ENCODE measurements at regions not wholly inside any gene's neighbourhood (a gene's known extent, or its start where the extent isn't known, plus 50 kb on each side); places are given as distances from the start of the nearest gene placed in this dataset.

DNA sequence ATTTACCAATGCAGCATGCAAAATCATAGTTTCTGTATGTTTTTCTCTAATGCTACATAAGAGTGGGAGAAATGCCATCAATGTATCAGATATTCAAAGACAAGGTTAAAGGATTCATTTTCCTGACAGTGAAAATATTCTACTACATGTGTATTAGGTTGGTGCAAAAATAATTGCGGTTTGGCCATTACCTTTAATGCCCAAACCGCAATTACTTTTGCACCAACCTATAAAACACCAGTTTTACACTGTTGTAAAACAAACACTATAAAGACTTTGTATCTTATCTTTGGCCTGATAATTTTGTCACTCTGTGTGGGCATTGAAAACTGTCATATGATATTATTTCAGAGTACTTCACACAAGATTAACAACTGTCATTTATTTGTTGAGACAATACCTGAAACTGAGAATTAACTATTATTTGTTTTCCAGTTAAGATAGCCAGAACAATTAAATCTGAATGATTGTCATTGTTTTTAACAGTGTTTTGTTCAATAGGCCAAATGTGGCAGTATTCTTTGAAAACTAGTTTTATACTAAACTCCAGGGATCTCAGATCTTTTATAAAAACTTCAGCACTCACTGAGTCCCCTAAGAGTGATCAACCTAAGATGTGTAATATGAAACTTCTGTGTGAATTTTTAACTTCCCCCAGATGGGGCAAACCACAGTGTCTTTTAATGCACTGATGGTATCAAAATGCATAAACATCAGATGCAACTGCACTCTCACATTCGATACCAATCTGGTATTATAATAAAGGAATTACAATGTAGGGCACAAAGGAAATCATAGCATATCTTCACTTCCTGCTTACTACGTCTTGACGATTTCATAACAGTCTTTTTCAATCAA lies 53.8 kb upstream of the FBN2 start:
- no peak for DNase-seq (ENCODE audit: low read depth, low spot score)

DNA sequence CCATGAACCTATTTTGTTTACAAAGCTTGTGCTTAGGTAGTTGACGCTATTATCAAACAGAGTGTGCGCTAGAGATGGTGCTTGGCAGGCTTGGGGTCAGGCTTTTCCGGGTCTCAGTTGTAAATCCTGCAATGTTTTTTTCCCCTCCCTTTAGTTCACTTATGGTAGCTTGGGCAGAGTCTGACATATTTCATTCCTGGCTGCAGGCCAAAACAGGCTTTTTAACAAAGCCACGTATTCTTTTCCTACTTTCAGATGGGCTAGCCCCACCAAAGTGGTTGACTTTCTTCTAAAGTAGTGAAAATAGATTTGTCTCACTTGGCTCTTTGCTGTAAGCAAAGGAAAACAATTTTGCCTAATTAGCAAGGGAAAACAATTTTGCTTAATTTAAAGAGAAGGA lies 58.0 kb upstream of the FBN2 start:
- peak; percentile 63 for DNase-seq (ENCODE audit: low read depth, low spot score)

DNA sequence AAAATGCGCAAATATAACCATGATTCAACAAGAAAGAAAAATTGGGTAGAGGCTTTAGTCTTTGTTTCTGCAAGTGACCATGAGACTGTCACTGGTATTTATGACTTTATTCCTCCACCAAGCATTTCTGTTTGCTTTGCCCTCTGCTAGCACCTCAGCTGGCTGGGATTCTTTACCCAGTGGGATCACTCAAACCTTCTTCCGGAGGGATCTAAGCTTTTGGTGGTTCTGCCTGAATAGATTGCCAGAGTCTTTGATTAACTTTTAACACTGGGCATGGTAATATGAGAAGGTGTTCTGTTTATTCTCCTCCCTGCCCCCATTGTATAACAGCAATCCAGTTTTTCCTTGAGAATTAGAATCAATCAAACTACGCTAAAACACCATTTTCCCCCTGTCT lies 59.1 kb upstream of the FBN2 start:
- no peak for DNase-seq (ENCODE audit: low read depth, low spot score)

DNA sequence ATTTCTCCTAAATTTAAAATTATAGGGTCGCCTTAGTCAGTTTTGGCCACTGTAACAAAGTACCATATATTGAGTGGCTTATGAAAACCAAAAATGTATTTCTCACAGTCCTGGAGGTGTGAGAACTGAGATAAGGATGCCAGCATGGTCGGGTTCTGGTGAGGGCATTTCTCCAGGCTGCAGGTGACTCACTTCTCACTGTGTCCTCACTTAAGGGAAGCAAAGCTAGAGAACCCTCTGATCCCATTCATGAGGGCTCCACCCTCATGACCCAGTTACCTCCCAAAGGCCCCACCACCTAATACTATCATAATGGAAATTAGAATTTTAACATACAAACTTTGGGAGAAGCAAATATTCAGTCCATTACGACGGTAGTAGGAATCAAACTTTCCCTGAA lies 75.1 kb upstream of the FBN2 start:
- DNase-seq (ENCODE audit: low read depth, low spot score): no peak

DNA sequence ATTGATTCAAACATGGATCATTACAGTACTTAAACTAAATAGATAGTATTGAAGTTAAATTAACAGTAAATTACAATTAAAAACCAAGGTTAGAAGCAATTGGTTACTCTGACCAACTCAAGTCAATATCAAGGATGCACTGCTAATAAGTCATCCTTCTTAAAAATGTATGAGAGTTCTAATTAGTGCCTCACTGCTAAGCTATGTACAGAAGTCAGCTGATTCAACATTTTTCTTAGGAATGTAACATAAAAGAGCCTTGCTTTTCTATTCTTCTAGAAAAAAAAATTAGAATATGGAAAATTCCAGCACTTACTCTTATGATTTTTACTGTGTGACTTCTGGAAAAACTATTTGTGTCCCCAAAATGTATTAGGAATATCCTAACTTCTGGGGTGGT lies 75.7 kb upstream of the FBN2 start:
- peak; percentile 9 for DNase-seq (ENCODE audit: low read depth, low spot score)

DNA sequence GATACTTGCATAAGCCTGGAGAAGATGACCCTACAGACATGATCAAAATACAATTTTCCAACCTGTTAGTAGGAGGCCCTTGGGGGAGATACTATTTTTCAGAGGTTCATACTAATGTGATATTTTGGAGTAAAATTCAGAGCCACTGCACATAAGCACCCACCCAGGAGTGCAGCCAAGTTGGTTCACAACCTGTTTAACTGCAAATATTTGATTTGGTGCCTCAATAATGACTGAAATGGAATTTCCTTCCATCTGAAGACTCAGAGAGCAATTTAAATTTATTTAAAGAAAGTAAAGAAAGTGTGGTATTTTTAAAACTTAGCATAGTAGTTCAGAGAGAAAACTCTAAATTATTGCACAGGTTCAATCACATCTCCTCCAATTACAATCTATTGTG lies 77.5 kb upstream of the FBN2 start:
- DNase-seq (ENCODE audit: low read depth, low spot score): no peak

DNA sequence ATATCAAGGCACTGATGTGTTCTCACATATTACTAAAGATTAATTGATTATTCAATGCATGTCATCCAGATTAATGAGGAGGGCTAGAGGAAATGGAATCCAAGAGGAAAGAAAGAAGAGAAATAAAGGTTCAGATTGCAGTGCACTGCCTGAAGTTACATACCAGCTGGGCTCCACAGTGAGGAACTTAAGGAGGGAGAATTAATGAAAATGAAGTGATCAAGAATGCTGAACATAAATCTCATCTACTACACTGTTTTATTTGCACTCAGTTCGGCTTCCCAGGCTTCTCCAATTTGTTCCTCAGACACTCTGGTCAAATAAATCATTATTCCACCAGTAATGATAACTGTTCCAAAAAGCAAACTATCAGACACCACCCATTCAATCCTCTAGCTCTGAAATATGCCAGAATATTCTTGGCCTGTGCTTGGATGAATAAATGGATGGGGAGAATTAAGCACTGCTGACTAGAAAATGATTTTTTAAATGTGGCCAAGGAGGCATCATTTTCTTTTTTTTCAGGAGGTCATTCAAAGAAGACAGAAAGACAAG lies 88.6 kb upstream of the FBN2 start:
- no peak for DNase-seq (ENCODE audit: low read depth, low spot score)

DNA sequence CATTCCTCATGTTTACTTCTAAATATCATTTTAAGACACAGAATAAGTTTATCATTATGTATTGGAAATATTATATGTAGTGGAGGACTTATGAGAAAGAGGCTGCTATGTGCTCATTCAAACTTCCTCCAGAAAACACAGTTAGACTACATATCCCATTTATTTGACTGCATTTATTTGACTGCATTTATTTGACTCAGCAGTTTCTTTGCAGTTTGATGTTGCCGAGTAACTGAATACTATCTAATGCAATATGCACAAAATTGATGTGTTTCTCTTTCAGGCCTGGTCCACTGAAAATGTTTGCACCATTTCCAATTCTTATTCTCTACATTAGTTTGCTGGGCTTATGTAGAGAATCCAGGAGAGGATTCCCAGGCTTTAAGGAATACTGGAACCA lies 89.9 kb upstream of the FBN2 start:
- no peak for DNase-seq (ENCODE audit: low read depth, low spot score)

DNA sequence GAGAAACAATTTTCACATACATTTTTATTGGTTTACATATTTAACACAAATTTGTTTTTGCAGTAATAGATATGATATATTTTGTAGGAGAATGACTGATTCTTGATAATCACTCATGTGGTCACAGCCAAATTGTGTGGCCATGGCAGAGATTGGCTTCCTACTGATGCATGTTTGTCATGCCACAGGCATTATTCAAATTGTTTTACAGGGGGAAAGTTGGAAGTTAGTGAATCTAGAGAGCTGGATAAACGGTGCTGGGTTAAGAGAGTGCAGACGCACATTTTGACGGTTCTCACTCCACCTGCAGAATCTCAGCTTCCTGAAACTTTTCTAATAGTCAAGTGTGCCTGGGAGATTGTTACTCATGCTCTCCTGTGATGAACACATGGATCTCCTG lies 91.1 kb upstream of the FBN2 start:
- DNase-seq (ENCODE audit: low read depth, low spot score): peak; percentile 66

DNA sequence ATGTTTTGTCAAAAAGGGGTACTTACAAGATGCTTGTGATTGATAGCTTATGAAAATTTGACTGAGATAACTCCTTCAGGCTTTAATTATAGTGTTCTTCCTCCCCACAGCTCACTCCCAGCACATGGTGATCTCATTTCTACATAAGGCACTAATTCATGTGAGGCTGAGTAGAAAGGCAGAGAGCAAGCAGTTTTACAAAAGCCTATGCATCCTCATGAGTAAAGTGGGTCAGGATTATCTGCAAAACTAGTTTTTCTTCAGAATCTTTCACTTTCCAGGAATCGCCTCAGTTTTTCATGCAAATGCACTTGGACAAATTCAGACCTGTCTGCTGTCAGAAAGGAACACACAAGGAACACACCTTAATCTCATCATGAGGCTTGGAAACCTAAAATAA lies 92.1 kb upstream of the FBN2 start:
- no peak for DNase-seq (ENCODE audit: low read depth, low spot score)

DNA sequence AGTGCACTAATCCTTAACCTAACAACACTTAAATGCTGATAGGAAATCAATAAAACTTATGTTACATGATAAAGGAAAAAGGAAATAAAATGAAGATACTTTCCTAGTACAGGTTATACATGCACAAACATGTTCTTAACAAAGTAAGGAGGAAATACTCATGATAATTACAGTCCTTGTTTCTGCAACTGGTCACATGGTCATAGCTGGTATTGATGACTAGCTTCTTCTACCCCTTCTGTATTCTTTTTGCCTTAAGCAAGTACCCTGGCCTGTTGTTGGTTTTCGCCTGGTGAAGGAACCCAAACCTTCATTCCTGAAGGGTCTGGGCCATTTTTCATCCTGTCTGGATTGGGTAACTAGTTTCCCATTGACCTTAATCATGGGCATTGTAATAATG lies 93.7 kb upstream of the FBN2 start:
- no peak for DNase-seq (ENCODE audit: low read depth, low spot score)

DNA sequence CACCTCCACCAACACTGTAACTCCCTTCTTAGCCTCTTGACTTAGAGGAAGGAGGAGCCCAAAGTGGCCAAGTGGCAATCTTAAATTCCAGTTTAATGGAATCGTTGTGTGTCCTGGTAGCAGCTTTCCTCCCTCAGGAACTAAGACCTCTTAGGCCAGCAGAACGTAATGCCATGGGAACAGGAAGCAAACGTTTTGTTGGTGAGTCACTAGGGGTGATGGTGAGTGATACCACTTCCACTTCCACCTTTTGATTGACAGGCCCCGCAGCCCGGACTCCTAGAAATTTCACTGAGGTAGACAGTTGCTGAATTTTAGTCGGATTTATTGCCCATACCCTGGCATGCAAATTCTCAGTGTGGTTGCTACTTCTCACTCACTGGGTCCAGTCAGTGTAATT lies 94.2 kb upstream of the FBN2 start:
- DNase-seq (ENCODE audit: low read depth, low spot score): no peak

DNA sequence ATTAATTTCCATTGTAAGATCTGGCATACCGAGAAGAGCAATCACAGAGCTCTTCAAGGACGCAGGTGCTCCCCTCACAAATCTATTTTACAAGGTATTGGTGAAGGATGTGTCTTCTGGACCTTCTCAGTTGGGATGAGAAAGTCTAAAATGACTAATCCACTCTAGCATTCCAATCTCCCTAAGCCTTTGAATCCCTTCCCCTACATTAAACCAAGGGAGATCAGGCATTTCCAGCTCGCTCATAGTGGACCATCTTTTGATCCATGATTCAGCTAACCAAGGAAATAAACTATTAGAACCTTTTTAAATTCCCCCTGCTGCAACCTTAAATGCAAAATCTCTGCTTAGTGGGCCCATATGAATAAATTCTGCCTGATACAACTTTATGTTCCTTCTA lies 95.9 kb upstream of the FBN2 start:
- no peak for DNase-seq (ENCODE audit: low read depth, low spot score)

DNA sequence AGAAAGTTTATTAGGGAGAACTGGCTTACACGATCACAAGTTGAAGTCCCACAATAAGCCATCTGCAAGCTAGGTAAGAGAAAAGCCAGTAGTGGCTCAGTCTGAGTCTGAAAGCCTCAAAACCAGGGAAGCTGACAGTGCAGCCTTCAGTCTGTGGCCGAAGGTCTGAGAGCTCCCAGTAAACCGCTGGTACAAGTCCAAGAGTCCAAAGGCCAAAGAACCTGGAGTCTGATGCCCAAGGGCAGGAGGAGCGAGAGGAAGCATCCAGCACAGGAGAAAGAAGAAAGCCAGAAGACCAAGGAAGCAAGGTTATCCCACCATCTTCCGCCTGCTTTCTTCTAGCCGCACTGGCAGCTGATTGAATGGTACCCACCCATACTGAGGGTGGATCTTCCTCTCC lies 97.3 kb upstream of the FBN2 start:
- no peak for DNase-seq (ENCODE audit: low read depth, low spot score)

DNA sequence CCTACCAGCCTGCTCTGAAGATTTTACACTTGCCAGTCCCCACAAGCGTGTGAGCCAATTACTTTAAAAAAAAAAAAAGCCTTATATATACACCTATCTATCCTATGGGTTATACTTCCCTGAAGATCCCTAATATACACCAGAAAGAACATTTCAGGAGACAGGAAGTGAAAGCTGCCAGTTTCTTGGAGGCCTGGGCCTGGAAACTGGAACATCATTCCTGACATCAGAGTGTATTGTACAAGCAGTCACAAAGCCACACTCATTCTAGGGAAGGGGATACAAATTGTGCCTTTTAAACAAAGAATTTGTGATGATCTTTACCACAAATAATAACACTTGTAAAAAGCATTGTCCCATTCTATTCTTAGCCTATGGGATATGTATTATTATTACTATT lies 98.3 kb upstream of the FBN2 start:
- DNase-seq (ENCODE audit: low read depth, low spot score): no peak

DNA sequence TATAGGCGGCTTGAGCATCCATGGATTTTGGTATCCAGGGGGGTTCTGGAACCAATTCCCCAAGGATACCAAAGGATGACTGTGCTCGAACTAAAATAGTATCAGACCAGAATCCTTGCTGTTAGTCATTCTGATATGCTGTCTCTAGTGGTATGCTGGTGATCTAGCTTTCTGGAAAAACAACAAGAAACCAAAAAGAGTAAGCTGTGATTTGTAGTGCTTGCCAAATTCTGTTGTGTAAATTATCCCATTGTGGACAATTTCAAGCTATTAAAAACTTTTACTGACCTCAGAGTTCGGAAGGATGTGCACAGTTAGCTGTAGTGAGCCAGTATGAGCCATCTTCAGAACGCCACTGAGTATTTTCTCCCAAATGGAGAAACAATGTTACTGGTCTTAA lies 99.0 kb upstream of the FBN2 start:
- peak; percentile 40 for DNase-seq (ENCODE audit: low read depth, low spot score)

DNA sequence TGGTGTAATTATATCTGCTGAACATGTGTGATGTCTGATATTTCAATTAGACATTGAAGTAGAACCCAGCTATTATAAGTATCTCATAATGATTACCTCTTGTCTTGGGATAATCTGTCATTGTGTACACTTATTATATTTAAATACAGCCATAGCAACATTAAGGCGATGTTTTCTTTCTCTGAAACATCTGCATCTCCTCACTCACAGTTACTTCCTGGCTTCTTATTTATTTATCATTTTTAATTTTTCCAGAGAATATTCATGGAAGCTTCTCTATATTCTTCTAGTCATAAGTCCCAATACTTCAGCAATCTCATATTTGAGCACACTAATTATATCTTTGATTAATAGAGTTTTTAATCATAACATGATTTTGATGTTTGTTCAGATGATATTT lies 103.8 kb upstream of the FBN2 start:
- DNase-seq (ENCODE audit: low read depth, low spot score): no peak

DNA sequence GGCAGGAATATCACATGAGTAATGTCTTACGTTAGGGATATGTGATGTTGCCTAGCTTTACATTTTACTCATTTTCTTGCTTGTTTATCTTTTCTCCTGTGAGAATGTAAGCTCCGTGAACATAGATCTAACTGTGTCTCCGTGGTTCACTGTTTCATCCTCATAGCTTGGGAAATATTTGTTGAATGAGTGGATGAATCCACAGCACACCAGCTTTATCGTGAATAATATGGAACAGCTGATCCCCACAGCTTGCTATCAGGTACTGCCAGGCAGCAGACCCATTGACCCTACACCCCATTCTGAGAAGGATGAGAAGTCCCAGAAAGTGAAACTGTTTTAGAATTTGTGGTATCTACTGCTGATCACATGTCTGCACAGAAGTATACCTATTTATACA lies 106.8 kb upstream of the FBN2 start:
- DNase-seq (ENCODE audit: low read depth, low spot score): peak; percentile 36

DNA sequence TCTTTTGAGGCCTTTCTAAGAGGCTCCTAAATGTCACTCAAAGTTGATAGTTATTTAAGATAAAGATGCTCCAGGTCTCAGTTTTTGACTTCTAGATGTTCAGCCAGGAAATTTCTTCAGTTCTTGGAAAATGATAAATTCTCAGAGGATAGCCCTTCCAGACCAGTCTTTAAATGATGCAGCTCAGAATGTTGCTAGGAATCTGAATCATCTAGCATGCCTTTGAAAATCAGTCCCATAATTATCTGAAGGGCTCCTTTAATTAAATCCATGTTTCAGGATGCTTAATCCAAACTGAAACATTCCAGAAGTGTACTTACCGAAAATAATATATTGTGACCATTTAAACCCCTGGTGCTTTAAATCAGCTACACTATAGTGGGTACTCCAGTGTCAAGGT lies 107.5 kb upstream of the FBN2 start:
- no peak for DNase-seq (ENCODE audit: low read depth, low spot score)

DNA sequence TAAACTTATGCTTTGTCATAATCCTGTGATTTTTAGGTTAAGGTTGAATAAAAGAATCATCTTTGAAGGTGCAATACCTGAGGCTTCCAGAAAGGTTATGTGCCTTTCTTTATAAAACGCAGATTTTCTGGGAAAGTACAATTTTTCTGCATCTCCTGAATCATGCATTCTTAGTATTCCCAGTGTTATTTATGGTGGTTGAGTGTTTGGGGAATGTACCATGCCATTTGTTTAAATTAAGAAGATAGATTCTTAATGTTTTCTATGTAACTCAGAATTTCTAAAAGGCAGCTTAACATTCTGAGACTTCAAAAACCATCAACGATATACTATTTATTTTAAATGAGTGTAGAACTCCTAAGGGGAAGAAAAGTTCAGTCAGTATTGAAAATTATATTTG lies 108.1 kb upstream of the FBN2 start:
- no peak for DNase-seq (ENCODE audit: low read depth, low spot score)

DNA sequence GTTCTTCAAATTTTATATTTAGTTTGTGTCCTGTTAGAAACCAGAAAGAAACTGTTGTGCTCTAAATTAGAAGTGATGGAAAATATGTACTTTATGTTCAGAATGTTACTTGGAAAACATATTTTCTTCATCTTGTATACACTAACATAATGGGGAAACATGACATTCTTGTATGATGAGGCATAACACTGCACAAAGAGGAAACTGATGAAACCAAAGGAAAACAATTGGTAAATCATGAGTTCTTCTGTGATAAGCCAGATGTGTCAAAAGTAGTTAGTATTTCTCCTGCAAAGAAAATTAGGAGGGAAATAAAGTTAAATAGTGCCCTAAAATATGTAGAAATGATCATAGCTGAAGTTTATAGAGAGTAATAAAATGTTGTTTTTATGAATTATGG lies 111.1 kb upstream of the FBN2 start:
- no peak for DNase-seq (ENCODE audit: low read depth, low spot score)

DNA sequence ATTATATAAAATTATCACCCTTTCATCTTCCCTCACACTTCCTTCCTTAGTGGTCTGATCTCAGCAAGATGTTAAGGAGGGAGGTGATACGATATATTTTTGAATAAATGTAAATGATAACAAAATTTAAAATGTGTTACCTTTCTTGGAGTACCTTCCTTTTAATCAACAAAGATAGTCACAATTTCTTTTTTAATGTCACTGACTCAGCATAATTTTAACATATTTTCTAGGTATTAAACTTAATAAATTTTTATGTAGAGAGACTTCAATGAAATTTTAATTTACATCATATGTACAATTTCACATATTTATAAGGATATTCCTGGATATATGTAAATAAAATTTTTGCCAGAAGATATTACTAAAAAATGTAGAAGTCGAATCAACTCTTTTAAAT lies 125.0 kb upstream of the FBN2 start:
- no peak for DNase-seq (ENCODE audit: low read depth, low spot score)

DNA sequence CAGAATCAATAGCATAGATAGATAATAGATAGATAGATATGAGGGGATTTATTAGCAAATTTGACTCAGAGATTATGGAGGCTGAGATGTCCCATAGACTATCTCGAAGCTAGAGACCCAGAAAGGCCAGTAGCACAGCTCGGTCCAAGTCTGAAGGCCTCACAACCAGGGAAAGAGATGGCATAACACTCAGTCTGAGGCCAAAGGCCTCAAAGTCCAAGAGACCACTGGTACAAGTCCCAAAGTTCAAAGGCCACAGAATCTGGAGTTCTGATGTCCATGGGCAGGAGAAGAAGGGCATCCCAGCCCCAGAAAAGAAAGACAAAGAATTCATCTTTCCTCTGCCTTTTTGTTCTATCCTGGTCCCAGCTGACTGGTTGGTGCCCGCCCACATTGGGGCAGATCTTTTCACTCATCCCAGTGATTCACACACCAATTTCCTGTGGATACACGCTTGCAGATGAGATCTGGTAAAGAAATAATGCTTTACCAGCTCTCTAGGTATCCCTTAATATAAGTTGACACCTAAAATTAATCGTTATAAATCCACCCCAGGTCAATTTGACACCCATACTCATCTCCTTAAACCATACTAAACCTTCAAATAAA lies 127.8 kb upstream of the FBN2 start:
- DNase-seq (ENCODE audit: low read depth, low spot score): no peak
